ENCODE measurements at regions not wholly inside any gene's neighbourhood (a gene's known extent, or its start where the extent isn't known, plus 50 kb on each side); places are given as distances from the start of the nearest gene placed in this dataset.
"Not testable (repeated sequence)": the region's sequence is repeated elsewhere in the genome, so short reads cannot be mapped to it uniquely, and the experiment has no call there.

DNA sequence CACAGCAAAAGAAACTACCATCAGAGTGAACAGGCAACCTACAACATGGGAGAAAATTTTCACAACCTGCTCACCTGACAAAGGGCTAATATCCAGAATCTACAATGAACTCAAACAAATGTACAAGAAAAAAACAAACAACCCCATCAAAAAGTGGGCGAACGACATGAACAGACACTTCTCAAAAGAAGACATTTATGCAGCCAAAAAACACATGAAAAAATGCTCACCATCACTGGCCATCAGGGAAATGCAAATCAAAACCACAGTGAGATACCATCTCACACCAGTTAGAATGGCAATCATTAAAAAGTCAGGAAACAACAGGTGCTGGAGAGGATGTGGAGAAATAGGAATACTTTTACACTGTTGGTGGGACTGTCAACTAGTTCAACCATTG lies 207.8 kb downstream of the USP6NL start:
- not testable (repeated sequence) for DNase-seq (ENCODE audit: low read depth, low spot score)

DNA sequence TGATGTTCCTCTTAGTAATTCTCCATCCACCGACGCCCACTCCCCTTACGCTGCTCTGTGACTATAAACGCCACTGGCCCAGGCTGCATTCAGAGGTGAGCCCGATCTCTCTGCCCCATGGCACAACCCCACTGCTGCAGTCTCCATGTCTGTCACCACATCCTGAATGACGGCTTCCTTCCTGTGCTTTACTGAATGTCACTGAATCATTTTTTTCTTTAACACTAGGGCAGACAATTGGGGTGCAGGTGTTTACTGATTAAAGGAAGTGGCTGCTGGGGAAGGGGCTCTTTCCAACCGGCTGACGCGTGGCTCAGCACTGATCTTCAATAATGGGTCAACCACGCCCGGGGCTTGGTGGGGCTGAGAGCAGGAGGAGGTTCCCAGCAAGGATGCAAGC lies 208.3 kb downstream of the USP6NL start:
- no peak for DNase-seq (ENCODE audit: low read depth, low spot score)

DNA sequence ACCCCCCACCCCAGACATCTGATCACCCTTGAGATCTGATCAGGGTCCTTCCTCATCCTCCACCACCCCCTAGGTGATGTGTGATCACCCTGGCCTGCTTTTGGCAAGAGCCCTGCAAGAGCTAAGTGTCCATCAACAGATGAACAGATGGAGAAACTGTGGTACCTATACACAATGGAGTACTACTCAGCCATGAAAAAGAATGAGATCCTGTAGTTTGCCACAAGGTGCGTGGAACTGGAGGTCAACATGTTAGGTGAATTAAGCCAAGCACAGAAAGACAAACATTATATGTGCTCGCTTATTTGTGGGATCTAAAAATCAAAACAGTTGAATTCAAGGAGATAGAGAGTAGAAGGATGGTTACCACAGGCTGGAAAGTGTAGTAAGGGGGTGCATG lies 209.1 kb downstream of the USP6NL start:
- DNase-seq (ENCODE audit: low read depth, low spot score), result no peak

DNA sequence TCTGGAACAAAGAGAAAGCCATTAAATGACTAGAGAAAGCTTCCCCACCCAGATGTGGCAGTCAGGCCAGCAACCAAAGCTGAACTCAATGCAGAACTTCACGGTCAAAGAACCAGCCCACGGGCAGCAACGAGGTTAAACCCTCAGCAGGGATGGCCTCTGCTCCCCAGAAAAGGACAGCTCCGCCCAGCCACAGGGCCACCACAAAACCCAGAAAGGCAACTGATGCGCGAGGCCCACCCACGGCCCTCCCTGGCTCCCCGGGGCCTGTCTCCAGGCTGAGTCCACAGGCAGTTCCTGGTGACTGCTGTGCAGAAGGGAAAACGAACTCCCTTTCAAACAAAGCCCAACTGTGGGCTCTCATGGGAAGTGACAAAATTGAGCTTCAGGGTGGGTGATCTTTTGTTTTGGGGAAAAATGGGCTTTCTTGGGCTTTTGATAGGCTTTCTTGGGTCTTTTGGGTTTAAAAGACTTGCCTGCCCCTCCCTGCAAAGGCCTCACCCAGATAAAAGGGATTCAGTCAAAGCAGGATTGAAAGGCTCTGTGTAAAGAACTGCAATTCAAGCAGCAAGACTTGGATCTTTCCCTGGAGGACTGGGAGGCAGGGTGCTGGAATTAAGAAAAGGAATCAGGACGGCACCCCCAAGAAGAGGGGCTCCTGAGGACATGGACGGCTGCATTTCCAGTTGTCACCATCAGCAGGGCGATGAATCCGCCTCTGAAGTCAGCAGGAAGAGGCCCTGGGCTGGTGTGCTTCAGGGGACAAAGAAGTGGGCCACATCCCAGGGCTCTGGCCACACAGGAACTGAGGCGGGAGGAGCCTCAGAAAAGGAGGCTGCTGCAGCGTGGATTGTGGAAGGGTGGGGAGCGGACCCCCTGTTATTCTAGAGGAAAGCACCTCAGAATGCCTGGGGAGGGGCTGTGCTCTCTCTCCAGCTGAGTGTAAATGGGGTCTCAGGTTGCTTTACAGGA lies 209.9 kb downstream of the USP6NL start:
- DNase-seq (ENCODE audit: low read depth, low spot score), result no peak

DNA sequence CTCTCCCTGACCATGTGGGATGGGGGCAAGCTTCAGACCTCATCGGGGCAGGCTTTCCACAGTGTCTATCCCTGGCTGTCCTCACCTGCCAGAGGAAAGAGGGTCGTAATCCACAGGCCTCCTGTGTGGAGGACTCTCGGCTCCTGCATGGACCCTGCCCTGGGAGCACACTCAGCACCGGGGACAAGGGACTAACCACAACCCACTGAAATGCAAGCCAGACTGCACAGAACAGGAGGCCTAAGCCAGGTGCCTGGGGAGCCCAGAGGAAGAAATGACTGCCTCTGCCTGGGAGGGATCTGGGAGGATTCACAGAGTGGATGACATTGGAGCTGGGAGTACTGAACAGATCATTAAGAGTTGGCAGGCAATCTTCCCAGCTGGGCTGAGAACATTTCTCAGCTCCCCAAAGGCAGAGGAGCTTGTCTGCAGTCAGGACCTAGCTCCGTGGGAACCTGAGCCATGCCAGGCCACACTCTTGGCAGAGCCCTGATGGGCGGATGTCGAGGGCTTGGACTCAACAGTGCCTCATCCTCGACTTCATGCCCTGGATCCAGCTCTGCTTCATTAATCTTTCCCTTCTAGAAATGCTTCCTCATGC lies 213.4 kb downstream of the USP6NL start:
- peak; percentile 48 for DNase-seq (ENCODE audit: low read depth, low spot score)

DNA sequence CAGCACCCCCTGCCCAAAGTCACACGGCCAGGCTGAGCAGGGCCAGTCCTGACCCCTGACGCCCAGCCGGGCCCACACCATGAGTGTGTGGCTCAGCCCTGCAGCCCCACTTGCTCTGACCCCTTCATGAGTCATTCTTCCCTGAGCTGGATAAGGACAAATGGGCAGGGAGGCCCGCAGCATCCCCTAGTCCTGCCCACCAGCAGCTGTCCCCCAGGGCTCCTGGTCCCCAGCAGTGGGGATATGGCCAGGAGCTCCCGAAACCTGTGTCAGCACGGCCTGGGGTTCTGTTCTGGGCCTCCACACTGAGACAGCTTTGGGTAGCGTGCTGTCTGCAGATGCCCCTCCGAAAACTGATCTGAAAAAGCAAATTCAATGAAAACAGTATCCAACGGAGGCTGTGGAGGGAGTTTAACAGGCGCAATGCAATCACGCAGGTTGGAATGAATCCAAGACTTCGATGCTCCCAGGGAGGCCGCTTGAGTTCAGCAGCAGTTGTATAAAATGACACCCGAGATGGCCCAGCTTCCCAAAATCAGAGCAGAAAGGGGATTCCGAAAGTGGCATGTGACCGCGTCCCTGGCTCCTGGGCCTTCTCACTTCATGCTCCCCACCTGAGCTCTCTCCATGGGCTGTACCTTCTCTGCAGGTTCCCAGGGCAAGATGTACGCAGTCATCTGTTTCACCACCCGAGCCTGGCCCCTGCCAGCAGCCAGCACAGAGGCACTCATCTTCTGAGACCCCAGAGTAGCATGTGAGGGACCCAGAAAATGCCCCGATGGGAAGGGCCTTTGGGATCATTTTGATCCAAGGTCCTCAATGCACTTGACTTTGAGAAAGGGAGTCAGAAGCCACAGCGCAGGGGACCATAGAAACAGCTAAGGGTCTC lies 214.1 kb downstream of the USP6NL start:
- DNase-seq (ENCODE audit: low read depth, low spot score), result no peak

DNA sequence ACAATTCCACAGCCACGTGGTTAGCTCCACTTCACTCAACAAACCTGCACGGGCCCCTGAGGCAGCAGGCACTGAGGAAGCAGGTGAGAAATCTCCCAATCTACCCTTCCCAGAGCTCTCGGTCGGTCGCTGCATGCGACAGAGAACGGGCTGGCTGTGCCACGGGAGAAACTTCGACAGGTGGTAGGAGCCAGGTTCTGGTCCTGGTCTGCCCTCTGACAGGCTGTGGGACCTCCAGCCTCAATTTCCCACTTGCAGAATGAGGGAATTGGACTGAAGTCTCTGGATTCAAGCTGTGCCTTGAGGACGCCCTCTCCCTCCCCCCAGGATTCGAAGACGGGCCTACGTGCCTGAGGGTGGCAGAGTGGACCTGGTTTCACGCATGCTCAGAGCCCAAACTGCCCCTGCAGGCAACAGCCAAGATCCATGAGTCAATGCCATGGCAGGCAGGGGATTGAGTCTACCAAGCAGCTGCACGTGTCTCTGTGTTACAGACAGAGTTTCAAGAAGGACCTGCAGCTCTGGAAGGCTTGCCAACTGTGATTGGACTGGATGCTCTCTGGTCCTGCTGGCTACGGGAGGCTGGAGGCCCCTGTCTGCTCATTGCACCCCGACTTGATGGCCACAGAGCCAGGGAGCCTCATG lies 215.0 kb downstream of the USP6NL start:
- no peak for DNase-seq (ENCODE audit: low read depth, low spot score)

DNA sequence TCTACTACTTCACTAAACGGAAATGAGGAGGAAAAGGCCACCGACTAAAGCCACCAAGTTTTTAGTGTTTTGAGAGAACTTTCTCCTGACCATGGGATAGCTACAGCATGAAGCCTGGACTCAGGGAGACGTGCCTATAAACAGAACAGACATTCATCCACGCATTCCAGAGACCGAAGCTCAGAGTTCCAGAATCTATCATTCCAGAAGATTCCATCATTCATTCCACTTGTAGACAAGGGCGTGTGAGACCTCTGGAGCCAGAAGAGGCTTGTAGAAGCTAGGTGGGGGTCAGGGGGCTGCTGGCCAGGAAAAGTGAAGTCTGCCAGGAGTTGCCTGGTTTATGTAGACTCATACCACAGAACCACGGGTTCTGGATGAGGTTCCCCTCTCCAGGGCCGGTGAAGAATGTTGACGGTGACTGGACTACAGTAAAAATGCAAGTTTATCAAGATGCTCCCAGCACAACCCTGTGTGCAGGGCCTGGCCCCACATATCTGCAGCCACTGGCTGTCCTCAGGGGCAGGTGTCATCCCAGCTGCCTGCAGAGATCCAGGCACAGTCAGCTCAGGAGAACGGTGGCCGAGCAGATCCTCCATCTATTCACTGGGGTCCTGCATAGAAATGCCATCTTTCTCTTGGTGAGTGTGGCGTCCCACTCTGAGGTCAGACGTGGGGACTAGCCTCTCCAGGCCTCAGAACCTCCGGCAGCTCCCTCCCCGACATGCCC lies 215.7 kb downstream of the USP6NL start:
- DNase-seq (ENCODE audit: low read depth, low spot score), result no peak

DNA sequence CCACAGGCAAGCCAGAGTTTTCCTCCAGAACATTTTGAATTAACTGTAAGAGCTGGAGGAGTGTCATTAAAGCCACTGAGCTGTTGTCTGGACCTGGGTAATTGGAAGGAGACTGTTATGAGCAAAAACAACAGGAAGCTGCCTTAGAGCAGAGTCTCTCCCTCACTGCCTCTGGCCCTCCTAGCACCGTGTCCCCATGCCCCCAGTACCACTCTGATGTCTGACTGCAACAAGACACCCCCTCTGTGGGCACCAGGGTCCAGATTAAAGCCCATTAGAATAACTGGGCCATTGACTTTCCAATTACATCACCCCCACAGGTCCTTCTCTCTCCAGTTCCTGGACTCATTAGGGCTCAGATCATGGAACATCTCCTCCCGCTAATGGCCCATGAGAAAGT lies 216.3 kb downstream of the USP6NL start:
- no peak for DNase-seq (ENCODE audit: low read depth, low spot score)

DNA sequence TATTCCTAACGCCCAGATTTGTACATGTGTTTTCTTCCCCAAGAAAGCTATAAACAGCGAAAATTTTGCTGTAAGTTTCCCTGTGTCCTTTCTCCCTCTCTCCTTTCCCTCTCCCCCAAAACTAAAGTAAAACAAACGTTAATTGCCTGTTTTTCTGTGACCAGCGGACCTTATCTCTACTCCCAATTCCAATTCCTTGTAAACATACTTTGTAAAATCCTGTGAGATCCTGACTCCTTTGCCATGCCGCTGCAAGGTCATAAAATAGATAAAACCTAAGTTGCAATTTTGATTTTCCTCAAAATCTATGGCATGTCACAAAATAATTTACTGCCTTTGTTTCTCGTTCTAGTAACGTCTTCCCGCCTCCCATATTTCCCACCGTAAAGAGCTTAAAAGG lies 217.6 kb downstream of the USP6NL start:
- DNase-seq (ENCODE audit: low read depth, low spot score), result no peak

DNA sequence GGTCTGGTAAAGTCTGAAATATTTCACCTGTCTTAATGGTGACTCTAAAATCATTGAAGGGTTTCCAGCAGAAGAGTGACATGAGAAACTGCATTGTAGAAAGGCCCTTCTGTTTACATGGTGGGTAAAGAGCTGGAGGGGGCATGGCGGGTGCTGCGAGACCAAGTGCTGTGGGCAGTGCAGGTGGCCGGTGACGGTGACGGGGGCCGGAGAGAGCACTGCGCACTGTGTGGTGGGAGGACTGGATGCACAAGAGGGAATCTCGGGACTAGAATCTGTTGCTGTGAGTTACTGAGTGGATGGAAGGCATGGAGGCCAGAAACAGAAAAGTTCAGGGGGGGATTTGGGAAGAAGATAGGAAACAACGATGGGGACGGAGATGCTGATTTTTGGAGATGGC lies 218.7 kb downstream of the USP6NL start:
- no peak for DNase-seq (ENCODE audit: low read depth, low spot score)

DNA sequence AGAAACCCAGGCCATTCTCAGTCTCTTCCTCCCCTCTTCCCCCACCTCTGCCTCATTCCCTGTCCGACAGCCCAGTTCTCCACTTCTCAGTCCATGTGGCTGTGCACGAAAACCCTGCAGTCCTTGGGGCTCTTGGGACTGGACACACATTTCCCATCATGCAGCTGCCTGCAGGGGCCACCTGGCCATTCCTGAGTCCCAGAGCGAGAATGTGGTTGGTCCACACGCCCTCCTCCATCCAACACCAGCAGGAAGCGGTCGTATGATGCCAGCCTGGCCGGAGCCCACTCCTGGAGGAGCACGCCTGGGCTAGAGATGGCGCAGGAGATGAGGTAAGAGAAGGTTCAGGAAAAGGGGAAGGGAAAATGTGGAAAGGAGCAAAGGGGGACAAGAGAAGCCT lies 222.5 kb downstream of the USP6NL start:
- DNase-seq (ENCODE audit: low read depth, low spot score), result no peak

DNA sequence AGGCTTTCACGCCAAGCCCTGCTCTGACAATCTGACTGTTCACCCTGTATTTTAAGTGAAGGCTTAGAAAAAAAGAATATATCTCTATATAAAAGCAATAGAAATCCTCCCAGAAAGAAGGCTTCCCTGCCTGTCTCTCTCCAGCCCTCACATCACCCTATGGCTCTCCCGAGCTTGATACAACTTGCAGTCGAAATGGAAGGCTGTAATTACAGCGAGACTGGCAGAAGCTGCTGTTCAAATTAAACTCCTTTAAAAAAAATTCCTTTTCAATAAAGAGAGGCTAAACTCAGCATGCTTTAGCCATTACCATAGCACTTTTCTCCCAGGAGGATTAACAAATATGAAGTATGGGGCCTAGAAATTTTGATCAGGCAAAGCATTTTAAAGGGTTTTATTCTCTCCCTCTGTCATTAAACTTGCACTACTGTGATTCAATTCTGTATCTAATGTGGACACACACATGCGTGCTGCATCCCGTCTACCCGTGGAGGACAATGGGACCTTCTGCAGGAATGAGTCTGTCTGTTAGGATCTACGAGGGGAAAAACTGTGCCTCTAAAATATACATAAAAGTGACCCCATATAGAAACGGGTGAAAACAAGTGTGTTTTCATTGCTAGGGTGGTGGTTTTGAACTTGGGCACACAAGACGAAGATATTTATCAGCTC lies 223.8 kb downstream of the USP6NL start:
- no peak for DNase-seq (ENCODE audit: low read depth, low spot score)

DNA sequence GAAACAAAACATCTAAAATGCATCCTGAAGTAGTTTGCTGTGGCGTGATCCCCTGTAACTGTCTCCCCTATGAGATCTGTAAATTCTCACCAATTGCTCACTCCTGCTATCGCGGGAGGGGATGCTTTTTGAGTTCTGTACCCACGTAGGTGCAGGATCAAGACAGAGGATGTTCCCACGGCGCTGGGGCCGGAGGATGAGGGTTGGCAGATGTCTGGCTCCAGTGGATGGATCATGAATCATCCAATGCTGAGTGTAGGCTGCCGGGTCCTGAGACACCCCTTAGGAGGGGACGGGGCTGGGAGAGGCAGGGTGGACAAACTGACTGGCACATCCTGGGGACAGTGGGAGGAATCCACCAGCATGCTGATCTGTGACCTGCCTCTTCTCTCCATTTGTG lies 224.4 kb downstream of the USP6NL start:
- no peak for DNase-seq (ENCODE audit: low read depth, low spot score)
